ENCODE measurements at regions not wholly inside any gene's neighbourhood (a gene's known extent, or its start where the extent isn't known, plus 50 kb on each side); places are given as distances from the start of the nearest gene placed in this dataset.
"Not testable (repeated sequence)": the region's sequence is repeated elsewhere in the genome, so short reads cannot be mapped to it uniquely, and the experiment has no call there.

GRCh38 chr15:21062619-21063163, 196.6 kb upstream of the POTEB2 start:
- H3K9me3 Mint-ChIP-seq; H3K4me3 ChIP-seq (ENCODE audit: low read length in 2 of 2); H3K4me1 ChIP-seq (ENCODE audit: insufficient read depth, low read length); H3K4me1 Mint-ChIP-seq; H3K36me3 ChIP-seq (ENCODE audit: insufficient read depth, low read length); intact Hi-C loops (cut with micrococcal nuclease); H3K36me3 Mint-ChIP-seq; H3K4me3 Mint-ChIP-seq; CTCF ChIA-PET (ENCODE audit: partially characterized antibody); H3K27ac ChIP-seq (ENCODE audit: low read depth, low read length); H3K9me3 ChIP-seq (ENCODE audit: control insufficient read depth in 1 of 2, low read length in 2 of 2); H3K27me3 ChIP-seq (ENCODE audit: insufficient read depth, low read length); POLR2A ChIA-PET (ENCODE audit: partially characterized antibody); DNase-seq; H3K27me3 Mint-ChIP-seq; H3K27ac Mint-ChIP-seq: not testable (repeated sequence)

GRCh38 chr15:21051866-21052265, 185.8 kb upstream of the POTEB2 start:
- H3K27ac Mint-ChIP-seq; H3K27me3 Mint-ChIP-seq; H3K27me3 ChIP-seq (ENCODE audit: insufficient read depth, low read length); H3K4me1 ChIP-seq (ENCODE audit: insufficient read depth, low read length); H3K4me1 Mint-ChIP-seq; DNase-seq; CTCF ChIA-PET (ENCODE audit: partially characterized antibody); intact Hi-C loops (cut with micrococcal nuclease); H3K27ac ChIP-seq (ENCODE audit: low read depth, low read length); H3K4me3 ChIP-seq (ENCODE audit: low read length in 2 of 2); H3K36me3 ChIP-seq (ENCODE audit: insufficient read depth, low read length); POLR2A ChIA-PET (ENCODE audit: partially characterized antibody); H3K9me3 Mint-ChIP-seq; H3K36me3 Mint-ChIP-seq; H3K9me3 ChIP-seq (ENCODE audit: control insufficient read depth in 1 of 2, low read length in 2 of 2); H3K4me3 Mint-ChIP-seq: not testable (repeated sequence)

- H3K36me3 Mint-ChIP-seq; intact Hi-C loops (cut with micrococcal nuclease); H3K27me3 ChIP-seq (ENCODE audit: insufficient read depth, low read length); H3K36me3 ChIP-seq (ENCODE audit: insufficient read depth, low read length); H3K4me1 Mint-ChIP-seq; CTCF ChIA-PET (ENCODE audit: partially characterized antibody); H3K9me3 ChIP-seq (ENCODE audit: control insufficient read depth in 1 of 2, low read length in 2 of 2); H3K9me3 Mint-ChIP-seq; H3K4me3 Mint-ChIP-seq; H3K27me3 Mint-ChIP-seq; H3K4me1 ChIP-seq (ENCODE audit: insufficient read depth, low read length); H3K27ac ChIP-seq (ENCODE audit: low read depth, low read length); DNase-seq; H3K4me3 ChIP-seq (ENCODE audit: low read length in 2 of 2); H3K27ac Mint-ChIP-seq; POLR2A ChIA-PET (ENCODE audit: partially characterized antibody): not testable (repeated sequence)
Measured at GRCh38 chr15:21031703-21032102, 165.6 kb upstream of the POTEB2 start.

GRCh38 chr15:21029001-21029400, 162.9 kb upstream of the POTEB2 start:
- H3K4me1 ChIP-seq (ENCODE audit: insufficient read depth, low read length); H3K27ac Mint-ChIP-seq; H3K27me3 Mint-ChIP-seq; H3K4me3 ChIP-seq (ENCODE audit: low read length in 2 of 2); H3K27me3 ChIP-seq (ENCODE audit: insufficient read depth, low read length); H3K36me3 Mint-ChIP-seq; CTCF ChIA-PET (ENCODE audit: partially characterized antibody); H3K4me1 Mint-ChIP-seq; H3K36me3 ChIP-seq (ENCODE audit: insufficient read depth, low read length); H3K27ac ChIP-seq (ENCODE audit: low read depth, low read length); H3K9me3 Mint-ChIP-seq; H3K9me3 ChIP-seq (ENCODE audit: control insufficient read depth in 1 of 2, low read length in 2 of 2); H3K4me3 Mint-ChIP-seq; POLR2A ChIA-PET (ENCODE audit: partially characterized antibody); intact Hi-C loops (cut with micrococcal nuclease); DNase-seq: not testable (repeated sequence)

GRCh38 chr15:21027942-21028341, 161.8 kb upstream of the POTEB2 start:
- H3K36me3 ChIP-seq (ENCODE audit: insufficient read depth, low read length); intact Hi-C loops (cut with micrococcal nuclease); H3K36me3 Mint-ChIP-seq; H3K27ac ChIP-seq (ENCODE audit: low read depth, low read length); H3K27me3 ChIP-seq (ENCODE audit: insufficient read depth, low read length); H3K9me3 ChIP-seq (ENCODE audit: control insufficient read depth in 1 of 2, low read length in 2 of 2); H3K4me1 ChIP-seq (ENCODE audit: insufficient read depth, low read length); CTCF ChIA-PET (ENCODE audit: partially characterized antibody); H3K4me3 Mint-ChIP-seq; H3K9me3 Mint-ChIP-seq; H3K4me1 Mint-ChIP-seq; POLR2A ChIA-PET (ENCODE audit: partially characterized antibody); H3K27ac Mint-ChIP-seq; H3K27me3 Mint-ChIP-seq; DNase-seq; H3K4me3 ChIP-seq (ENCODE audit: low read length in 2 of 2): not testable (repeated sequence)

- DNase-seq; H3K27ac Mint-ChIP-seq; H3K9me3 ChIP-seq (ENCODE audit: control insufficient read depth in 1 of 2, low read length in 2 of 2); H3K9me3 Mint-ChIP-seq; H3K27ac ChIP-seq (ENCODE audit: low read depth, low read length); H3K4me1 Mint-ChIP-seq; POLR2A ChIA-PET (ENCODE audit: partially characterized antibody); H3K4me1 ChIP-seq (ENCODE audit: insufficient read depth, low read length); CTCF ChIA-PET (ENCODE audit: partially characterized antibody); H3K27me3 Mint-ChIP-seq; H3K4me3 ChIP-seq (ENCODE audit: low read length in 2 of 2); H3K27me3 ChIP-seq (ENCODE audit: insufficient read depth, low read length); H3K36me3 ChIP-seq (ENCODE audit: insufficient read depth, low read length); H3K4me3 Mint-ChIP-seq; intact Hi-C loops (cut with micrococcal nuclease); H3K36me3 Mint-ChIP-seq: not testable (repeated sequence)
Measured at GRCh38 chr15:21026848-21027247, 160.7 kb upstream of the POTEB2 start.

- H3K9me3 ChIP-seq (ENCODE audit: control insufficient read depth in 1 of 2, low read length in 2 of 2); H3K4me3 Mint-ChIP-seq; H3K36me3 Mint-ChIP-seq; H3K27me3 Mint-ChIP-seq; H3K4me1 Mint-ChIP-seq; H3K36me3 ChIP-seq (ENCODE audit: insufficient read depth, low read length); H3K27me3 ChIP-seq (ENCODE audit: insufficient read depth, low read length); H3K27ac ChIP-seq (ENCODE audit: low read depth, low read length); H3K4me1 ChIP-seq (ENCODE audit: insufficient read depth, low read length); H3K9me3 Mint-ChIP-seq; CTCF ChIA-PET (ENCODE audit: partially characterized antibody); DNase-seq; intact Hi-C loops (cut with micrococcal nuclease); POLR2A ChIA-PET (ENCODE audit: partially characterized antibody); H3K4me3 ChIP-seq (ENCODE audit: low read length in 2 of 2); H3K27ac Mint-ChIP-seq: not testable (repeated sequence)
Measured at GRCh38 chr15:21024235-21024987, 158.3 kb upstream of the POTEB2 start.

- H3K9me3 ChIP-seq (ENCODE audit: control insufficient read depth in 1 of 2, low read length in 2 of 2); H3K27me3 ChIP-seq (ENCODE audit: insufficient read depth, low read length); H3K36me3 Mint-ChIP-seq; H3K4me1 ChIP-seq (ENCODE audit: insufficient read depth, low read length); H3K27ac Mint-ChIP-seq; H3K4me3 ChIP-seq (ENCODE audit: low read length in 2 of 2); H3K4me1 Mint-ChIP-seq; H3K9me3 Mint-ChIP-seq; H3K4me3 Mint-ChIP-seq; intact Hi-C loops (cut with micrococcal nuclease); H3K36me3 ChIP-seq (ENCODE audit: insufficient read depth, low read length); H3K27ac ChIP-seq (ENCODE audit: low read depth, low read length); POLR2A ChIA-PET (ENCODE audit: partially characterized antibody); CTCF ChIA-PET (ENCODE audit: partially characterized antibody); H3K27me3 Mint-ChIP-seq; DNase-seq: not testable (repeated sequence)
Measured at GRCh38 chr15:21018176-21018575, 152.1 kb upstream of the POTEB2 start.

Measured in CD4-positive, alpha-beta memory T cell (primary cell).